Karpas-422 (cell line): ENCODE measurements at regions not wholly inside any gene's neighbourhood (a gene's known extent, or its start where the extent isn't known, plus 50 kb on each side); places are given as distances from the start of the nearest gene placed in this dataset.

Experiments used
- DNase-seq: peaks from one replicate; pipeline ENCODE4 v3.0.0-alpha.2; 2015
- H2AFZ ChIP-seq: fragments of 200-600 bp; sonication (generic); 2 replicates; pipeline ENCODE4 v1.6.1; 2014; ENCODE audit warnings: antibody characterized with exemption, low read length, mixed read lengths
- H3K27ac ChIP-seq: fragments of 200-600 bp; sonication (generic); 2 replicates; pipeline ENCODE4 v1.5.1; 2014; ENCODE audit warnings: mild to moderate bottlenecking, low read length, moderate library complexity
- H3K27me3 ChIP-seq: fragments of 200-600 bp; sonication (generic); 2 replicates; pipeline ENCODE4 v1.6.1; 2014; ENCODE audit warnings: low read length, mixed read lengths
- H3K36me3 ChIP-seq: fragments of 200-600 bp; sonication (generic); 2 replicates; pipeline ENCODE4 v1.6.1; 2014; ENCODE audit warnings: low read length, mixed read lengths; ENCODE audit not compliant: insufficient read depth
- H3K4me1 ChIP-seq: fragments of 200-600 bp; sonication (generic); 2 replicates; pipeline ENCODE4 v1.6.1; 2014; ENCODE audit warnings: mild to moderate bottlenecking, low read length, mixed read lengths
- H3K4me2 ChIP-seq: fragments of 200-600 bp; sonication (generic); 2 replicates; pipeline ENCODE4 v1.6.1; 2014; ENCODE audit warnings: low read length, low read depth, mild to moderate bottlenecking; ENCODE audit not compliant: poor library complexity, severe bottlenecking
- H3K4me3 ChIP-seq: fragments of 200-600 bp; sonication (generic); 2 replicates; pipeline ENCODE4 v1.5.1; 2014; ENCODE audit warnings: mild to moderate bottlenecking, antibody characterized with exemption, low read length, mixed read lengths
- H3K79me2 ChIP-seq: fragments of 200-600 bp; sonication (generic); 2 replicates; pipeline ENCODE4 v1.6.1; 2014; ENCODE audit warnings: mild to moderate bottlenecking, low read length, mixed read lengths
- H3K9ac ChIP-seq: fragments of 200-600 bp; sonication (generic); 2 replicates; pipeline ENCODE4 v1.6.0; 2014; ENCODE audit warnings: low read length
- H3K9me2 ChIP-seq: fragments of 200-600 bp; sonication (generic), shearing (Covaris generic); replicated peaks from 2 replicates; pipeline ENCODE4 v1.6.0; 2014; ENCODE audit warnings: mild to moderate bottlenecking, low read length, moderate library complexity; ENCODE audit not compliant: insufficient read depth
- H3K9me3 ChIP-seq: fragments of 300-700, 200-600 bp; sonication (generic); 2 replicates; pipeline ENCODE4 v1.6.1; 2014; ENCODE audit warnings: low read length, mixed read lengths
- H4K20me1 ChIP-seq: fragments of 200-600 bp; sonication (generic); 2 replicates; pipeline ENCODE4 v1.6.1; 2014; ENCODE audit warnings: mild to moderate bottlenecking, antibody characterized with exemption, low read length, low read depth; ENCODE audit not compliant: insufficient read depth

- Histone ChIP-seq H3K9me2 (no peaks in the 10 kb centered on the region), H3K9me3 (no peaks in the 10 kb centered on the region), H3K9ac (no peak overlapping the region), H3K36me3 (no peaks in the 10 kb centered on the region), H3K79me2 (no peaks in the 10 kb centered on the region), H2AFZ (no peak overlapping the region), H3K27me3 (no peaks in the 10 kb centered on the region), H4K20me1 (no peaks in the 10 kb centered on the region), H3K4me3 (no peak overlapping the region), H3K27ac (no peak overlapping the region), H3K4me1 (no peaks in the 10 kb centered on the region), H3K4me2 (no peak overlapping the region)
- DNase-seq = no peak
Measured at GRCh38 chr6:47168180-47168579, 126.0 kb upstream of the ADGRF1 start.

GRCh38 chr6:47165918-47166317, 123.8 kb upstream of the ADGRF1 start:
- Histone ChIP-seq H3K36me3 (no peaks in the 10 kb centered on the region), H3K4me1 (no peaks in the 10 kb centered on the region), H3K27ac (no peak overlapping the region), H3K4me3 (no peak overlapping the region), H3K79me2 (no peaks in the 10 kb centered on the region), H3K9me2 (no peaks in the 10 kb centered on the region), H2AFZ (no peak overlapping the region), H3K9me3 (no peaks in the 10 kb centered on the region), H4K20me1 (no peaks in the 10 kb centered on the region), H3K9ac (no peak overlapping the region), H3K4me2 (no peak overlapping the region), H3K27me3 (no peaks in the 10 kb centered on the region)
- no peak for DNase-seq

GRCh38 chr6:47164877-47165276, 122.7 kb upstream of the ADGRF1 start:
- Histone ChIP-seq H3K27ac (no peak overlapping the region), H2AFZ (no peak overlapping the region), H3K4me2 (no peak overlapping the region), H3K9ac (no peak overlapping the region), H4K20me1 (no peaks in the 10 kb centered on the region), H3K9me3 (no peaks in the 10 kb centered on the region), H3K27me3 (no peaks in the 10 kb centered on the region), H3K9me2 (no peaks in the 10 kb centered on the region), H3K36me3 (no peaks in the 10 kb centered on the region), H3K4me3 (no peak overlapping the region), H3K79me2 (no peaks in the 10 kb centered on the region), H3K4me1 (no peaks in the 10 kb centered on the region)
- DNase-seq = no peak

GRCh38 chr6:47163536-47163935, 121.4 kb upstream of the ADGRF1 start:
- Histone ChIP-seq H3K9ac (no peak overlapping the region), H3K4me2 (no peak overlapping the region), H3K27me3 (no peaks in the 10 kb centered on the region), H3K36me3 (no peaks in the 10 kb centered on the region), H3K9me2 (no peaks in the 10 kb centered on the region), H2AFZ (no peak overlapping the region), H3K27ac (no peak overlapping the region), H3K9me3 (no peaks in the 10 kb centered on the region), H3K79me2 (no peaks in the 10 kb centered on the region), H4K20me1 (no peaks in the 10 kb centered on the region), H3K4me3 (no peak overlapping the region), H3K4me1 (no peaks in the 10 kb centered on the region)
- no peak for DNase-seq

- no peak for DNase-seq
Measured at GRCh38 chr6:47162793-47163192, 120.7 kb upstream of the ADGRF1 start.

GRCh38 chr6:47162231-47162630, 120.1 kb upstream of the ADGRF1 start:
- H3K9ac ChIP-seq = no peak overlapping the region

More at GRCh38 chr6:47162793-47163192, 120.7 kb upstream of the ADGRF1 start:
- Histone ChIP-seq H3K36me3 (no peaks in the 10 kb centered on the region), H3K9me3 (no peaks in the 10 kb centered on the region), H3K9ac (no peak overlapping the region), H3K27ac (no peak overlapping the region), H3K27me3 (no peaks in the 10 kb centered on the region), H3K79me2 (no peaks in the 10 kb centered on the region), H2AFZ (no peak overlapping the region), H4K20me1 (no peaks in the 10 kb centered on the region), H3K4me2 (no peak overlapping the region), H3K4me1 (no peaks in the 10 kb centered on the region), H3K4me3 (no peak overlapping the region), H3K9me2 (no peaks in the 10 kb centered on the region)

GRCh38 chr6:47161176-47161687, 119.1 kb upstream of the ADGRF1 start:
- Histone ChIP-seq H2AFZ (no peak overlapping the region), H3K4me2 (no peak overlapping the region), H3K9me3 (no peaks in the 10 kb centered on the region)

More at GRCh38 chr6:47162231-47162630, 120.1 kb upstream of the ADGRF1 start:
- Histone ChIP-seq H3K27ac (no peak overlapping the region), H3K4me2 (no peak overlapping the region), H2AFZ (no peak overlapping the region), H3K79me2 (no peaks in the 10 kb centered on the region), H3K36me3 (no peaks in the 10 kb centered on the region), H4K20me1 (no peaks in the 10 kb centered on the region), H3K9me2 (no peaks in the 10 kb centered on the region), H3K4me1 (no peaks in the 10 kb centered on the region), H3K4me3 (no peak overlapping the region), H3K27me3 (no peaks in the 10 kb centered on the region), H3K9me3 (no peaks in the 10 kb centered on the region)
- no peak for DNase-seq

GRCh38 chr6:47160702-47161101, 118.6 kb upstream of the ADGRF1 start:
- Histone ChIP-seq H3K27ac (no peak overlapping the region), H3K4me2 (no peak overlapping the region)

More at GRCh38 chr6:47161176-47161687, 119.1 kb upstream of the ADGRF1 start:
- H4K20me1 ChIP-seq = no peaks in the 10 kb centered on the region
- H3K9me2 ChIP-seq = no peaks in the 10 kb centered on the region
- no peak overlapping the region for H3K9ac ChIP-seq
- H3K4me1 ChIP-seq = no peaks in the 10 kb centered on the region
- no peak overlapping the region for H3K27ac ChIP-seq
- DNase-seq = no peak
- no peaks in the 10 kb centered on the region for H3K27me3 ChIP-seq
- no peak overlapping the region for H3K4me3 ChIP-seq
- H3K79me2 ChIP-seq = no peaks in the 10 kb centered on the region
- no peaks in the 10 kb centered on the region for H3K36me3 ChIP-seq

GRCh38 chr6:47159763-47160162, 117.6 kb upstream of the ADGRF1 start:
- no peaks in the 10 kb centered on the region for H4K20me1 ChIP-seq
- H3K27ac ChIP-seq = no peak overlapping the region
- no peak overlapping the region for H2AFZ ChIP-seq
- no peaks in the 10 kb centered on the region for H3K36me3 ChIP-seq
- H3K4me3 ChIP-seq = no peak overlapping the region
- H3K4me2 ChIP-seq = no peak overlapping the region
- DNase-seq = no peak
- no peaks in the 10 kb centered on the region for H3K79me2 ChIP-seq
- H3K9me2 ChIP-seq = no peaks in the 10 kb centered on the region
- no peaks in the 10 kb centered on the region for H3K9me3 ChIP-seq
- H3K4me1 ChIP-seq = no peaks in the 10 kb centered on the region
- no peaks in the 10 kb centered on the region for H3K27me3 ChIP-seq
- H3K9ac ChIP-seq = no peak overlapping the region

More at GRCh38 chr6:47160702-47161101, 118.6 kb upstream of the ADGRF1 start:
- H3K4me3 ChIP-seq = no peak overlapping the region
- H3K27me3 ChIP-seq = no peaks in the 10 kb centered on the region
- H4K20me1 ChIP-seq = no peaks in the 10 kb centered on the region
- H2AFZ ChIP-seq = no peak overlapping the region
- H3K36me3 ChIP-seq = no peaks in the 10 kb centered on the region
- H3K9ac ChIP-seq = no peak overlapping the region
- DNase-seq = no peak
- no peaks in the 10 kb centered on the region for H3K9me3 ChIP-seq
- no peaks in the 10 kb centered on the region for H3K79me2 ChIP-seq
- H3K9me2 ChIP-seq = no peaks in the 10 kb centered on the region
- H3K4me1 ChIP-seq = no peaks in the 10 kb centered on the region
